ENCODE measurements at regions not wholly inside any gene's neighbourhood (a gene's known extent, or its start where the extent isn't known, plus 50 kb on each side); places are given as distances from the start of the nearest gene placed in this dataset.

DNA sequence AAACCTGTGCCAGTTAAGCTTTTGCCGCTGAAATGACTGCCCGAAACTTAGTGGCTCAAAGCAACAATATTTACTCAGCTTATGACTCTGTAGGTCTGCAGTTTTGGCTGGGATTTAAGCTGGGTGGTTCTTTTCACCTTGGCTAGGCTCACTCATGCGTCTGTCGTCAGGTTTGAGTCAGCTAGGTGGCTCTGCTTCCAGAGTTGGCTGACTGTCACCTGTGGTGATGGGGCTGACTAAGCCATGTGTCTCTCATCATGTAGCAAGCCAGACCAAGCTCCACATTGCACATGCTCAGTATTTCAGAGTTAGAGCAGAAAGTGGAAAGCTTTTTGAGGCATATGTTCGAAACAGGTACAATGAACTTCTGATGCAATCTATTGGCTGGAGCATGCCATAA, 354.8 kb downstream of the MEIS1 start:
- WGBS (ENCODE audit: insufficient coverage), result 100% methylated on average over 4 of the region's 5 CpGs
- intact Hi-C loops (cut with micrococcal nuclease), result no loop called here
- DNase-seq (no peak), ATAC-seq (ENCODE audit: low read depth) (no peak)
- TF ChIP-seq EZH2 (IDR thresholded peaks at IDR 0.05; ENCODE audit: borderline replicate concordance, insufficient read depth, low read depth, low read length, poor library complexity, severe bottlenecking), result no peak
- TF ChIP-seq, protein P1, sequence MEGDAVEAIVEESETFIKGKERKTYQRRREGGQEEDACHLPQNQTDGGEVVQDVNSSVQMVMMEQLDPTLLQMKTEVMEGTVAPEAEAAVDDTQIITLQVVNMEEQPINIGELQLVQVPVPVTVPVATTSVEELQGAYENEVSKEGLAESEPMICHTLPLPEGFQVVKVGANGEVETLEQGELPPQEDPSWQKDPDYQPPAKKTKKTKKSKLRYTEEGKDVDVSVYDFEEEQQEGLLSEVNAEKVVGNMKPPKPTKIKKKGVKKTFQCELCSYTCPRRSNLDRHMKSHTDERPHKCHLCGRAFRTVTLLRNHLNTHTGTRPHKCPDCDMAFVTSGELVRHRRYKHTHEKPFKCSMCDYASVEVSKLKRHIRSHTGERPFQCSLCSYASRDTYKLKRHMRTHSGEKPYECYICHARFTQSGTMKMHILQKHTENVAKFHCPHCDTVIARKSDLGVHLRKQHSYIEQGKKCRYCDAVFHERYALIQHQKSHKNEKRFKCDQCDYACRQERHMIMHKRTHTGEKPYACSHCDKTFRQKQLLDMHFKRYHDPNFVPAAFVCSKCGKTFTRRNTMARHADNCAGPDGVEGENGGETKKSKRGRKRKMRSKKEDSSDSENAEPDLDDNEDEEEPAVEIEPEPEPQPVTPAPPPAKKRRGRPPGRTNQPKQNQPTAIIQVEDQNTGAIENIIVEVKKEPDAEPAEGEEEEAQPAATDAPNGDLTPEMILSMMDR (IDR thresholded peaks at IDR 0.05), result no peak
- Histone ChIP-seq H3K4me3 (ENCODE audit: control extremely low read depth in 1 of 5, extremely low read depth in 1 of 5, insufficient read depth in 1 of 5, low read depth in 2 of 5, low read length in 4 of 5) (no peak overlapping the region), H3K4me2 (replicated peaks; ENCODE audit: low read depth, low read length, poor library complexity, severe bottlenecking) (no peak overlapping the region), H4K20me1 (ENCODE audit: control insufficient read depth, insufficient read depth, low read length, poor library complexity, severe bottlenecking) (no peaks in the 10 kb centered on the region), H3K36me3 (replicated peaks in 1 of 2; ENCODE audit: control extremely low read depth in 1 of 2, control insufficient read depth in 1 of 2, extremely low read depth in 1 of 2, insufficient read depth in 2 of 2, low read length in 1 of 2) (no peaks in the 10 kb centered on the region), H3K4me1 (ENCODE audit: control insufficient read depth in 2 of 2, insufficient read depth in 2 of 2, low read length in 2 of 2) (no peaks in the 10 kb centered on the region), H3K9me3 (ENCODE audit: control extremely low read depth in 1 of 3, control insufficient read depth in 2 of 3, insufficient read depth in 1 of 3, low read length in 2 of 3) (no peaks in the 10 kb centered on the region), H3K27me3 (replicated peaks in 1 of 4; ENCODE audit: control extremely low read depth in 1 of 4, control insufficient read depth in 3 of 4, insufficient read depth in 4 of 4, low read length in 3 of 4) (no peaks in the 10 kb centered on the region), H3K9ac (ENCODE audit: low read length) (no peak overlapping the region), H2AFZ (ENCODE audit: insufficient read depth, low read depth, low read length, poor library complexity, severe bottlenecking) (no peak overlapping the region), H3K27ac (ENCODE audit: low read length in 2 of 2) (no peak overlapping the region), H3K79me2 (ENCODE audit: control insufficient read depth, insufficient read depth, low read length) (no peaks in the 10 kb centered on the region)
- ChIA-PET POLR2A (no interaction called here), CTCF (no interaction called here)
- Mint-ChIP-seq H3K27ac (no peak overlapping the region), H3K27me3 (no peaks in the 10 kb centered on the region), H3K4me1 (no peaks in the 10 kb centered on the region), H3K4me3 (no peak overlapping the region), H3K9me3 (ENCODE audit: insufficient read depth) (no peaks in the 10 kb centered on the region)

- Histone ChIP-seq H3K4me2 (replicated peaks; ENCODE audit: low read depth, low read length, poor library complexity, severe bottlenecking) (no peak overlapping the region), H3K79me2 (ENCODE audit: control insufficient read depth, insufficient read depth, low read length) (no peaks in the 10 kb centered on the region), H2AFZ (ENCODE audit: insufficient read depth, low read depth, low read length, poor library complexity, severe bottlenecking) (no peak overlapping the region), H3K4me1 (ENCODE audit: control insufficient read depth in 2 of 2, insufficient read depth in 2 of 2, low read length in 2 of 2) (no peaks in the 10 kb centered on the region), H3K27me3 (replicated peaks in 1 of 4; ENCODE audit: control extremely low read depth in 1 of 4, control insufficient read depth in 3 of 4, insufficient read depth in 4 of 4, low read length in 3 of 4) (no peaks in the 10 kb centered on the region), H4K20me1 (ENCODE audit: control insufficient read depth, insufficient read depth, low read length, poor library complexity, severe bottlenecking) (no peaks in the 10 kb centered on the region), H3K4me3 (ENCODE audit: control extremely low read depth in 1 of 5, extremely low read depth in 1 of 5, insufficient read depth in 1 of 5, low read depth in 2 of 5, low read length in 4 of 5) (no peak overlapping the region), H3K9me3 (ENCODE audit: control extremely low read depth in 1 of 3, control insufficient read depth in 2 of 3, insufficient read depth in 1 of 3, low read length in 2 of 3) (no peaks in the 10 kb centered on the region), H3K27ac (ENCODE audit: low read length in 2 of 2) (no peak overlapping the region), H3K36me3 (replicated peaks in 1 of 2; ENCODE audit: control extremely low read depth in 1 of 2, control insufficient read depth in 1 of 2, extremely low read depth in 1 of 2, insufficient read depth in 2 of 2, low read length in 1 of 2) (no peaks in the 10 kb centered on the region), H3K9ac (ENCODE audit: low read length) (no peak overlapping the region)
- ChIA-PET POLR2A (no interaction called here), CTCF (no interaction called here)
- H3K27me3 Mint-ChIP-seq, result no peaks in the 10 kb centered on the region
- 100% methylated on average over 1 of the region's 1 CpG for WGBS (ENCODE audit: insufficient coverage)
- intact Hi-C loops (cut with micrococcal nuclease), result no loop called here
- no peaks in the 10 kb centered on the region for H3K9me3 Mint-ChIP-seq (ENCODE audit: insufficient read depth)
- TF ChIP-seq EZH2 (IDR thresholded peaks at IDR 0.05; ENCODE audit: borderline replicate concordance, insufficient read depth, low read depth, low read length, poor library complexity, severe bottlenecking), result no peak
- TF ChIP-seq, protein P1 (IDR thresholded peaks at IDR 0.05), result no peak
- ATAC-seq (ENCODE audit: low read depth) (no peak), DNase-seq (no peak)
- H3K4me3 Mint-ChIP-seq, result no peak overlapping the region
- no peak overlapping the region for H3K27ac Mint-ChIP-seq
- H3K4me1 Mint-ChIP-seq, result no peaks in the 10 kb centered on the region
Measured at GRCh38 chr2:66790651-66791181, 355.8 kb downstream of the MEIS1 start.
